ENCODE measurements at regions not wholly inside any gene's neighbourhood (a gene's known extent, or its start where the extent isn't known, plus 50 kb on each side); places are given as distances from the start of the nearest gene placed in this dataset.

GRCh38 chr13:64311112-64311511, 2895.5 kb upstream of the PCDH20 start:
- H3K36me3 ChIP-seq (ENCODE audit: control insufficient read depth in 2 of 2, extremely low read depth in 1 of 2, insufficient read depth in 2 of 2, low read length in 2 of 2): no peaks in the 10 kb centered on the region
- DNase-seq (ENCODE audit: low read depth, low spot score) (no peak), FAIRE-seq (no peak)
- no peaks in the 10 kb centered on the region for H3K9me1 ChIP-seq (replicated peaks; ENCODE audit: control insufficient read depth, extremely low read depth, insufficient read depth, low read length)
- H3K4me3 ChIP-seq (replicated peaks in 1 of 3; ENCODE audit: insufficient read depth in 1 of 3, low read depth in 1 of 3, low read length in 3 of 3): no peak overlapping the region
- H3K27ac ChIP-seq (ENCODE audit: insufficient read depth, low read depth, low read length): no peak overlapping the region
- TF ChIP-seq EZH2 (IDR thresholded peaks at IDR 0.05; ENCODE audit: borderline replicate concordance, low read depth, low read length, severe bottlenecking) (no peak), POLR2AphosphoS5 (IDR thresholded peaks at IDR 0.05; ENCODE audit: insufficient read depth, low read depth, low read length) (no peak), GATA2 (IDR thresholded peaks at IDR 0.05; ENCODE audit: insufficient read depth, insufficient read length, low read depth, low read length) (no peak), MYC (IDR thresholded peaks at IDR 0.05; ENCODE audit: low read depth, low read length) (no peak), POLR2A (IDR thresholded peaks at IDR 0.05; ENCODE audit: low read depth, low read length) (no peak), JUN (IDR thresholded peaks at IDR 0.05; ENCODE audit: borderline replicate concordance, insufficient read depth, insufficient read length, low read depth) (no peak), FOS (IDR thresholded peaks at IDR 0.05; ENCODE audit: borderline replicate concordance, insufficient read depth, low read length) (no peak), CTCF (IDR thresholded peaks at IDR 0.05; ENCODE audit: extremely low read depth in 1 of 2, insufficient read depth in 1 of 2, low read depth in 1 of 2, low read length in 2 of 2) (no peak), MAX (IDR thresholded peaks at IDR 0.05; ENCODE audit: insufficient read depth, insufficient read length) (no peak)
- ChIA-PET CTCF (no interaction called here), POLR2A (no interaction called here)
- dilution Hi-C loops (cut with MboI; ENCODE audit: extremely low pct_ligation_motif_present, low sequenced_read_pairs): no loop called here
- no peak overlapping the region for H3K4me2 ChIP-seq (ENCODE audit: insufficient read depth, low read length)
- H4K20me1 ChIP-seq (replicated peaks; ENCODE audit: control insufficient read depth, extremely low read depth, insufficient read depth, low read length): no peaks in the 10 kb centered on the region
- H3K79me2 ChIP-seq (ENCODE audit: control insufficient read depth, insufficient read depth, low read length): no peaks in the 10 kb centered on the region
- H3K4me1 ChIP-seq (ENCODE audit: control insufficient read depth, extremely low read depth, insufficient read depth, low read length): no peaks in the 10 kb centered on the region
- intact Hi-C loops (cut with micrococcal nuclease): no loop called here
- H3K9me3 ChIP-seq (replicated peaks; ENCODE audit: control insufficient read depth, insufficient read depth, low read length): no peaks in the 10 kb centered on the region
- BruUV-seq (replicated peaks): no TSS peak
- H2AFZ ChIP-seq (ENCODE audit: low read depth, low read length): no peak overlapping the region
- no peak overlapping the region for H3K9ac ChIP-seq (replicated peaks; ENCODE audit: extremely low read depth, insufficient read depth, low read length)
- H3K27me3 ChIP-seq (ENCODE audit: control insufficient read depth in 2 of 2, insufficient read depth in 2 of 2, low read length in 2 of 2): no peaks in the 10 kb centered on the region

All from endothelial cell of umbilical vein (primary cell).